Motor neuron (in vitro differentiated cells): ENCODE measurements at regions not wholly inside any gene's neighbourhood (a gene's known extent, or its start where the extent isn't known, plus 50 kb on each side); places are given as distances from the start of the nearest gene placed in this dataset.
A peak's percentile ranks its signal among the peaks of the same experiment; 100 is the strongest.

Experiments
- ATAC-seq, 8 experiments: fragments of 200-7000 bp; cut with Tn5 transposase; replicated peaks in 6 of 8; 2 replicates each; pipeline ENCODE4 v1.8.0; 2021; ENCODE audit warnings: mild to moderate bottlenecking in 8 of 8, moderate library complexity in 8 of 8
- H3K27ac ChIP-seq, 2 donors: fragments of 250-450 bp; sonication (Bioruptor Pico); 2 replicates each; pipeline ENCODE4 v1.9.0; 2021; ENCODE audit warnings: antibody characterized with exemption in 2 of 2, mild to moderate bottlenecking in 2 of 2, moderate library complexity in 1 of 2
- H3K4me1 ChIP-seq, 2 donors: fragments of 250-450 bp; sonication (Bioruptor Pico); replicated peaks in 1 of 2; 2 replicates each; pipeline ENCODE4 v1.6.1; 2021; ENCODE audit warnings: antibody characterized with exemption in 2 of 2, mild to moderate bottlenecking in 2 of 2, moderate library complexity in 1 of 2
- H3K4me3 ChIP-seq, 5 donors: fragments of 250-450 bp; sonication (Bioruptor Pico); 2 replicates each; pipeline ENCODE4 v1.9.0; 2021; ENCODE audit warnings: antibody characterized with exemption in 5 of 5, mild to moderate bottlenecking in 5 of 5, moderate library complexity in 4 of 5
- WGBS, 10 experiments: fragments of 450-650 bp; shearing (Covaris generic); methylation state at CpG; one replicate each; pipeline ENCODE4 v1.0.0; 2022; 5-methylcytosine and 5-hydroxymethylcytosine counted together
- in situ Hi-C, 9 experiments: fragments of 400-800 bp; cut with MboI; loops; one replicate each; pipeline ENCODE4 v1.15.0; 2021; ENCODE audit warnings: low sequenced_read_pairs in 9 of 9, low pct_unique_long_range_greater_than_20kb in 2 of 9; ENCODE audit not compliant: unreplicated experiment in 9 of 9

DNA sequence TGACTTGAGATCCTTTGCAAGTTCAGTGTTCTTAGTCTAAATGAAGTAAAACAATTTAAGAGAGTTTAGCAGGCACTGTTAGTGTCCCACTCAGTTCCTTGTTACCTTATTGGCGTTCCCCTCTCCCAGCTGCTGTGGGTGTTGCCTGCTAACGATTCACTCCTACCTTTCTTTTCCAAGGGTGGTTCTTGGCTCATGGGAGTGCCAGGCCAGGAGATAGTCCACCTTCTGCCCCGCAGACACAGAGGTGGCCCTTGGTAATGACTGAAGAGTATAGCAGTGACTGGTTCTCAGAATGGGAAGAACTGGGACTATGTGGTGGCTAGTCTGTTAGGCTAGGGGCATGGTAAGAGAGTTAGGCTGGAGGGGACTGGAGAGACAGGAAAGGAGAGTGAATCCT lies 240.4 kb downstream of the EDEM1 start:
- in situ Hi-C loops, result loop anchor here in 1 of 9 experiments (25.0 kb wide), 2 partner anchors 284 to 1359 kb away; no protein-coding TSS in a partner anchor
- 40 to 100% (median 60%) methylated on average over 1 to 2 of the region's 3 CpGs; no CpG with 5 or more reads in 5 of the 10 experiments for WGBS, 10 experiments
- no peak overlapping the region for H3K4me3 ChIP-seq
- peaks cover 10 to 15% of the 10 kb centered on the region in 2 donors for H3K4me1 ChIP-seq
- no peak overlapping the region for H3K27ac ChIP-seq
- ATAC-seq, result no peak

DNA sequence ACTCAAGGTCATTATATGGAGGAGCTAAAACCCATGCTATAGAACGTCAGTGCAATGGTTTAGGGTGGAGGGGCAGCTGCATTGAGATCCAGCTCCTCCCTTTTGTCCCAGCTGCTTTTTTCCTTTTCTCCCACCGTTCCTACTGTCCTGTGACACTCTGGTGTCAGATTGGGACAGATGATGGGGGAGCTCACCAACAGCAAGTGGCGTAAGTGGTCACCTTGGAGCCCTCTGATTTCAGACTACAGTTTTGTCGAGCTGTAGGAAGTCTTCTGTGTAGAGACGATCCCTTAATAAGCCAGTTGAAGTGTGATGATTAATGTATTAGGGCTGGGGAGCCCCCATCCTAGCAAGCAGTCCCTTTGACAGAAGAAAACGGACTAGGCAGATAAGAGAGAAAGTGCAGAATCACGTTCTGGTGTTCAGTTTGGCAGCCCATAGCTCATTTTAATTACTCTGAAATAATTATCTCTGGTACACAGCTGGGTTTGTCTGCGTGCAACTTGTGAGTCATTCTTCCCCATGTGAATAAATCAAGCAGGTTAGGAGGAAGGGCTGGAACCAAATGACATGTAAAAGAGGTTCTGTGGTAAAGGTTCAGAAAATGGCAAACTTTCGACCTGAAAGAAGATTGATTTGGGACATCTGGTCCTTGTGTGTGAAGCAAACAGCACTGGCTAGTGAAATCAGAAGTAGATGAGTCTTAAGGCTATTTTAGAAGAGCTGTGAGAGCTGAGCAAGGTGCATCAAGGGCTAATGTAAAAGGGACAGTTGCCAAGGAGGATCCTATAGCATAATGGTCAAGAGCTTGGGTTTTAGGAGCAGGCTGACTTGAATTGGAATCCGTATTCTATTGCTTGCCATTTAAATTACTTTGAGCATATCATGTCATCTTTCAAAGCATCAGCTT lies 241.4 kb downstream of the EDEM1 start:
- no peak overlapping the region for H3K4me3 ChIP-seq
- no peak overlapping the region for H3K27ac ChIP-seq
- H3K4me1 ChIP-seq, result peaks cover 10 to 15% of the 10 kb centered on the region in 2 donors
- ATAC-seq, result peak; percentile 43 to 92 (median 77)
- 0 to 100% (median 17%) methylated on average over 1 to 7 of the region's 10 CpGs for WGBS, 10 experiments
- in situ Hi-C loops, result loop anchor here in 1 of 9 experiments (25.0 kb wide), 2 partner anchors 283 to 1358 kb away; no protein-coding TSS in a partner anchor

DNA sequence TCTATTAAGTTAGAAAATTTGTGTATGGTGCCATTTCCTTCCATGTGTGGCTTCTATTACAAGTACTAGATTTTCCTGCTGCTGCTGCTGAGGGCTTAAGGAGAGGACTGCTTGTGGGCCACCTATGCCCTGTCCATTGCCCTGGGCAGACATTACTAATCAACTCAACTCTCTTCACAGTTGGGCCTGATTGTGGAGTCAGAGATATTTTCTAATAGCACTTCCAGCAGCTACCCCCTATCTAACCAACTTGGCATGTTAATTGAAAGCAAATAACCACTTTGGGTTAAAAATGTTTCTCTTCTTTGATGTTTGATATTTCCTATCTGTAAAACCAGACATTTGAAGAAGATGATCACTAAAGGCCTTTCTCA lies 242.0 kb downstream of the EDEM1 start:
- H3K4me1 ChIP-seq, result peaks cover 10 to 15% of the 10 kb centered on the region in 2 donors
- in situ Hi-C loops, result loop anchor here in 1 of 9 experiments (25.0 kb wide), 2 partner anchors 283 to 1358 kb away; no protein-coding TSS in a partner anchor
- ATAC-seq, result no peak

DNA sequence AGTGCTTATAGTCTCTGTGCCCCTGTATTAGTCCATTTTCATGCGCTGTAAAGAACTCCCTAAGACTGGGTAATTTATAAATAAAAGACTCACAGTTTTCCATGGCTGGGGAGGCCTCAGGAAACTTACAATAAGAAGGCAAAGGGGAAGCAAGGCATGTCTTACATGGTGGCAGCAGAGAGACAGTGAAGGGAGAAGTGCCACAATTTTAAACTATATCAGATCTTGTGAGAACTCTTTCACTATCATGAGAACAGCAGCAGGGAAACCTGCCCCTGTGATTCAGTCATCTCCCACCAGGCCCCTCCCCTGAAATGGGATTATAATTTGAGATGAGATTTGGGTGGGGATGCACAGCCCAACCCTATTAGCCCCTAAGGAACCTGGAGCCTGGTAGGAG lies 243.2 kb downstream of the EDEM1 start:
- 13 to 100% (median 23%) methylated on average over 1 of the region's 1 CpG; no CpG with 5 or more reads in 6 of the 10 experiments for WGBS, 10 experiments
- in situ Hi-C loops, result loop anchor here in 1 of 9 experiments (25.0 kb wide), 2 partner anchors 282 to 1357 kb away; no protein-coding TSS in a partner anchor
- ATAC-seq, result no peak

More for the DNA sequence above, 242.0 kb downstream of the EDEM1 start:
- Histone ChIP-seq H3K27ac (no peak overlapping the region), H3K4me3 (no peak overlapping the region)

DNA sequence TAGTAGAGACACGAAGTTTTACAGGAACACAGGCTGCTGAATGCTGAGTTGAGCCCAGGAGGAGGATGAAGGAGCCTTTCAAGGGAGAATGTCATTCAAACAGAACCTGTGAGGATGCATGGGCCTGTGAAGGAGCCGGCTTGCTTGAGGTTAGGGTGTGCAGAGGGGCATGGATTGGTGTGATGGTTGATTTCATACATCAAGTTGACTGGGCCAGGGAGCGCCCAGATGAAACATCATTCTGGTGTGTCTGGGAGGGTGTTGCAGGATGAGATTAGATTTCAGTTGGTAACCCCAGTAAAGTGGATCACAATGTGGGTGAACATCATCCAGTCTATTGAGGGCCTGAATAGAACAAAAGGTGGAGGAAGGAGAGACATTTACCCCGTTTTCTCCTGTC lies 243.6 kb downstream of the EDEM1 start:
- H3K4me1 ChIP-seq, result peaks cover 10 to 14% of the 10 kb centered on the region in 2 donors
- 0 to 94% (median 57%) methylated on average over 1 to 3 of the region's 4 CpGs; no CpG with 5 or more reads in 3 of the 10 experiments for WGBS, 10 experiments
- no peak for ATAC-seq
- H3K4me3 ChIP-seq, result no peak overlapping the region
- in situ Hi-C loops, result loop anchor here in 1 of 9 experiments (25.0 kb wide), 2 partner anchors 281 to 1356 kb away; no protein-coding TSS in a partner anchor
- no peak overlapping the region for H3K27ac ChIP-seq

More for the DNA sequence above, 243.2 kb downstream of the EDEM1 start:
- Histone ChIP-seq H3K4me1 (peaks cover 10 to 15% of the 10 kb centered on the region in 2 donors), H3K27ac (no peak overlapping the region), H3K4me3 (no peak overlapping the region)

DNA sequence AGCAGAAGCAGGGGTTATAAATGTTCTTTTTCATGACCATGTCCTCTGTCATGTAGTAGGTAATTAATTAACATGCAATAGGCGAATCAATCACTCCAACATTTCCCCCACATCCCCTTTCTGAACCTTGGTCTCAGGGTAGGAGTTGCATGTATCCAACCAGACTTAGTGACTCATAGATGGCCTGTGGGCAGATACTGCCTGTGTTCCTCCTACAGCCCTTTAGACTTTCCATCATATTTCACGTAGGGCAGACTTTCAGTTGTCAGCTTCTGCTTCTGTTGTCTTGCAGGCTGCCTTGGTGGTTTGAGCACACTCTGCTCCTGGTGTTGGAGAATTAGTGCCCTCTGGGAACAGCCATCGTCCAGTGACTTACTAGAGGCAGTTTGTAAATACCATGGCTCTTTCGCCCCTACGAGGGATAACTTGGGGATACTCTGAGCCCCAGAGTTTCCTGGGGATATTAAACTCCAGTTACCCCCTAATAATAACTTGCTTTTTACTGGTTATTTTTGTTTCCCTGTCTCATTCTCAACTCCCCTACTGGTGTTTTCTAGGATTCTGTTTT lies 244.4 kb downstream of the EDEM1 start:
- peak in 2 of 8 experiments; percentile 26 to 31 for ATAC-seq
- Histone ChIP-seq H3K4me1 (peaks cover 10% of the 10 kb centered on the region in 2 donors), H3K27ac (no peak overlapping the region), H3K4me3 (no peak overlapping the region)
- 0 to 85% (median 73%) methylated on average over 1 to 4 of the region's 5 CpGs; no CpG with 5 or more reads in 3 of the 10 experiments for WGBS, 10 experiments
- in situ Hi-C loops, result loop anchor here in 1 of 9 experiments (25.0 kb wide), 2 partner anchors 280 to 1355 kb away; no protein-coding TSS in a partner anchor

DNA sequence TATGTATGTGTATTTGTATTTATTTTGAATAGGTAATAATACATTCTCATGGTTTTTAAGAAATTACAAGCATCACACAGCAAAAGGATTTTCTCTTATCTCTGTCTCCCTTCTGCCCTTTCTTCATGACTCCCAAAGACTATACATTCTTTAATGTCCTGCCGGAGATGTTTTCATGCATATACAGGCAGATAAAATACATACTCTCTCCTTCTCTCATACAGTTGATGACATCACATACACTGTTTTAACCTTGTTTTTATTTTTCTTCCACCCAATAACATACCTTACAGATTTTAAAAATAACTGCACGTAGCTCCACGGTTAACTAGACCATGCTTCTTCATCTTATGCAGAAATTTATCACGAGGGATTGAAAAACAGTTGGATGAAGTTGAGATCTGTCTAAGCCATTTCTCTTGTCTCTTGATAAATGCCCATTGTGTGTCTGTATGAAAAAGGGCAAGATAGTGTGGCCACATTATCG lies 249.8 kb downstream of the EDEM1 start:
- 9 to 100% (median 72%) methylated on average over 1 to 5 of the region's 5 CpGs for WGBS, 10 experiments
- no peak overlapping the region for H3K4me3 ChIP-seq
- ATAC-seq, result no peak
- in situ Hi-C loops, result loop anchor here in 1 of 9 experiments (25.0 kb wide), 2 partner anchors 275 to 1350 kb away; no protein-coding TSS in a partner anchor
- H3K27ac ChIP-seq, result no peak overlapping the region
- H3K4me1 ChIP-seq, result no peaks in the 10 kb centered on the region

DNA sequence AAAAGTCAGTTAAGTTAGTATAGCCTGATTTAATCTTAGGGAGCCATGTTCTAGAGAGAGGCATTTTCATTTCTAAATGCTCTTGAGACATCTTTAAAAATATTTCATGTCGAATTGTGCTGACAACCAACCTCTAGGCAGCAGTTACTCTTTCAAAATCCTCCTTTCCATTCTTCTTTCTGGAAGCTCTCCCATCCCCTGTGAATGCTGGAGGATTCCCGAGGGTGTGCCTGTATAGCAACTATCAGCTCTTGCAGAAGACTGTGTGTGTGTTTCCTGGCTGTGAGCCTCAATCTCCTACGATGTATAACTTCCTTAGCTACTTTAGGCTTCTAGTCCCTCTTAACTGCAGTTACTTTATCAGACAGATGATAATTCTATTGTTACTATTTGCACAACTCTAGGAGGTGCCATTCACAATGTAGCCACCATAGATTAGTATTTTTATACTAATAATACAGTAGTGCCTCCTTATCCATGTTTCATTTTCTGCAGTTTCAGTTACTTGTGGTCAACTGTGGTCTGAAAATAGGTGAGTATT lies 250.3 kb downstream of the EDEM1 start:
- WGBS, 10 experiments, result 0 to 84% (median 23%) methylated on average over 1 to 3 of the region's 3 CpGs; no CpG with 5 or more reads in 2 of the 10 experiments

DNA sequence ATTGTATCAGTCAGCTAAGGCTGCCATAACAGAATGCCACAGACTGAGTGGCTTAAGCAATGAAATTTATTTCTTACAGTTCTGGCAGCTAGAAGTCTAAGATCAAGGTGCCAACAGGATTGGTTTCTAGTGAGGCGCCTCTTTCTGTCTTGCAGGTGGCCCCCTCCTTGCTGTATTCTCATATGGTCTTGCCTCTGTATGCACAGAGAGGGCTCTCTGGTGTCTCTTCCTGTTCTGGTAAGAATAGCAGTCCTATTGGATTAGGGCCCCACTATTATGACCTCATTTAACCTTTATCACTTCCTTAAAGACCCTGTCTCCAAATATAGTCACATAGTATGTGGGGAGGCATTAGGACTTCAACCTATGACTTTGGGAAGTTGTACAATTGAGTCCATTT lies 253.9 kb downstream of the EDEM1 start:
- in situ Hi-C loops, result loop anchor here in 1 of 9 experiments (25.0 kb wide), 2 partner anchors 271 to 1346 kb away; no protein-coding TSS in a partner anchor
- 0 to 100% (median 69%) methylated on average over 1 of the region's 1 CpG; no CpG with 5 or more reads in 2 of the 10 experiments for WGBS, 10 experiments
- no peak for ATAC-seq

More for the DNA sequence above, 250.3 kb downstream of the EDEM1 start:
- H3K27ac ChIP-seq, result no peak overlapping the region
- in situ Hi-C loops, result loop anchor here in 1 of 9 experiments (25.0 kb wide), 2 partner anchors 274 to 1349 kb away; no protein-coding TSS in a partner anchor
- ATAC-seq, result peak in 2 of 8 experiments; percentile 17 to 35
- no peak overlapping the region for H3K4me3 ChIP-seq
- no peaks in the 10 kb centered on the region for H3K4me1 ChIP-seq

DNA sequence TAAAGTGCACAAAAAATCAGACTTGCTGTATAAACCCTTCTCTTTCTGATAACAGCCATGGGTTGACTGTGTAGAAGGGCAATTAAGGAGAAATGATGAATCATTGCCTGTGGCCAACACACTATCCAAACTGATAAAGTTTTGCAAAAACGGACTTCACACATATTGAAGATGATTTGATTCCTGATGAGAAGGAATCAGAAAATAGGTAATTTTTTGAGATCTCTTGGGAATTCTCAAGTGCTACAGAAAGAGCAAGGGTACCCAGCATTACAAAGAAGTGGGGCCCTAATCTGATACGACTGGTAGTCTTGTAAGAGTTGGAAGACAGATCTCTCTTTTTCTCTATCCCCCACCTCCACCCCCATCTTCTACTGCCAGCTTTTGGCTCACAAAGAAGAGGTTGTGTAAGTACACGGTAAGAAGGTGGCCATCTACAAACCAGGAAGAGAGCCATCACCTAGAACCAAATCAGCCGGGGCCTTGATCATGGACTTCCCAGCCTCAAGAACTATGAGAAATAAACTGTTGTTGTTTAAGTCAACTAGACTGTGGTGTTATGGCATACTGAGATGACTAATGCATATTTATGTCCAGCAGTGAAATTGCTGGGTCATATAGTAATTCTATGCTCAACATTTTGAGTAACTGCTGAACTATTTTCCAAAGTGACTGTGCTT lies 254.7 kb downstream of the EDEM1 start:
- in situ Hi-C loops, result loop anchor here in 1 of 9 experiments (25.0 kb wide), 2 partner anchors 270 to 1345 kb away; no protein-coding TSS in a partner anchor
- ATAC-seq, result peak in 1 of 8 experiments; percentile 15
- no peak overlapping the region for H3K27ac ChIP-seq
- no peaks in the 10 kb centered on the region for H3K4me1 ChIP-seq
- 0 to 89% (median 62%) methylated on average over 1 to 3 of the region's 4 CpGs; no CpG with 5 or more reads in 2 of the 10 experiments for WGBS, 10 experiments
- H3K4me3 ChIP-seq, result no peak overlapping the region

More for the DNA sequence above, 253.9 kb downstream of the EDEM1 start:
- Histone ChIP-seq H3K4me1 (no peaks in the 10 kb centered on the region), H3K4me3 (no peak overlapping the region), H3K27ac (no peak overlapping the region)

DNA sequence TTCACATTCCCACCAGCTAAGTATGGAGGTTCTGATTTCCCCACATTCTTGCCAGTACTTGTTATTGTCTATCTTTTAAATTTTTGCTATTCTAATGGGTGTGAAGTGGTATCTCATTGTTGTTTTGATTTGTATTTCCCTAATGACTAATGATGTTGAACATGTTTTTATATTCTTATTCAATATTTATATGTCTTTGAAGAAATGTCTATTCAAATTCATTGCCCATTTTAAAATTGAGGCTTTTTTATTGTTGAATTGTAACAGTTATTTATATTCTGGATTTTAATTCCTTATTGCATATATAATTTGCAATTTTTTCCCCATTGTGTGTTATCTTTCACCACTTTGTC lies 255.3 kb downstream of the EDEM1 start:
- ATAC-seq, result no peak
- in situ Hi-C loops, result loop anchor here in 1 of 9 experiments (25.0 kb wide), 2 partner anchors 270 to 1345 kb away; no protein-coding TSS in a partner anchor
- H3K4me3 ChIP-seq, result no peak overlapping the region

DNA sequence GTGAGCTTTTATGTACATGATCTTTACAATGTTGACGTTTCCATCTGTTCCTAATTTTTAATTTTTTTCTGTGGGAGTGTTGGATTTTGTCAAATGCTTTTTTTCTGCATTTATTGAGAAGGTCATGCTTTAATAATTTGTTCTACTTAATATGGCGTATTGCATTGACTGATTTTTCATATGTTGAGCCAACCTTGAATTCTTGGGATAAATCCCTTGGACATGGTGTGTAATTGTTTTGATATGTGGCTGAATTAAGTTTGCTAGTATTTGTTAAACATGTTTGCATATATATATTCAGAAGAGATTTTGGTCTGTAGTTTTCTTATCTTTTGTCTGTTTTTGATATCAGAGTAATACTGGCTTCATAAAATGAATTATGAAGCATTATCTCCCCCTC lies 256.7 kb downstream of the EDEM1 start:
- WGBS, 10 experiments, result 0 to 100% (median 55%) methylated on average over 1 to 2 of the region's 2 CpGs
- in situ Hi-C loops, result loop anchor here in 1 of 9 experiments (25.0 kb wide), 2 partner anchors 268 to 1343 kb away; no protein-coding TSS in a partner anchor
- Histone ChIP-seq H3K4me1 (no peaks in the 10 kb centered on the region), H3K4me3 (no peak overlapping the region), H3K27ac (no peak overlapping the region)
- ATAC-seq, result no peak

More for the DNA sequence above, 255.3 kb downstream of the EDEM1 start:
- Histone ChIP-seq H3K4me1 (no peaks in the 10 kb centered on the region), H3K27ac (no peak overlapping the region)
